ENCODE measurements at regions not wholly inside any gene's neighbourhood (a gene's known extent, or its start where the extent isn't known, plus 50 kb on each side); places are given as distances from the start of the nearest gene placed in this dataset.

DNA sequence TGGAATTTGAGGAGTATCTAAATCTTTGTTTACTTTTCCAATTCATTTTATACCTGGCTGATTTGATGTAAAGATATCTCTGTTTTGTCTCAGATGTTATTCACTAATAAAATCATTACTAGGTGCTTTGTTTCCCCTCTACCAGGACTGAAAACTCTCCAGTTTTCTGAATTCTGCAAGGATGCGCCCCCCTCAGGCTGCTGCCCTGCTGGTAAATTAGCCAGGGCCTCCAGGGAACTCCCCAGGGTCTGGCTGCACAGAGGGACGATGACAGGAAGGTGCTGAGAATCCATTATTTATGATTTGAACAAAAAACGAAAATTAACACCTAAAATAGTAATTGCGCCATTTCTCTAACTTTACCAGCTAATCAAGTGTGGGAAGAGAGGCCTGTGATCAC is 541.2 kb upstream of the POU3F3 start:
- TF ChIP-seq, protein P1, sequence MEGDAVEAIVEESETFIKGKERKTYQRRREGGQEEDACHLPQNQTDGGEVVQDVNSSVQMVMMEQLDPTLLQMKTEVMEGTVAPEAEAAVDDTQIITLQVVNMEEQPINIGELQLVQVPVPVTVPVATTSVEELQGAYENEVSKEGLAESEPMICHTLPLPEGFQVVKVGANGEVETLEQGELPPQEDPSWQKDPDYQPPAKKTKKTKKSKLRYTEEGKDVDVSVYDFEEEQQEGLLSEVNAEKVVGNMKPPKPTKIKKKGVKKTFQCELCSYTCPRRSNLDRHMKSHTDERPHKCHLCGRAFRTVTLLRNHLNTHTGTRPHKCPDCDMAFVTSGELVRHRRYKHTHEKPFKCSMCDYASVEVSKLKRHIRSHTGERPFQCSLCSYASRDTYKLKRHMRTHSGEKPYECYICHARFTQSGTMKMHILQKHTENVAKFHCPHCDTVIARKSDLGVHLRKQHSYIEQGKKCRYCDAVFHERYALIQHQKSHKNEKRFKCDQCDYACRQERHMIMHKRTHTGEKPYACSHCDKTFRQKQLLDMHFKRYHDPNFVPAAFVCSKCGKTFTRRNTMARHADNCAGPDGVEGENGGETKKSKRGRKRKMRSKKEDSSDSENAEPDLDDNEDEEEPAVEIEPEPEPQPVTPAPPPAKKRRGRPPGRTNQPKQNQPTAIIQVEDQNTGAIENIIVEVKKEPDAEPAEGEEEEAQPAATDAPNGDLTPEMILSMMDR (IDR thresholded peaks at IDR 0.05) = no peak
- TF ChIP-seq POLR2AphosphoS5 (IDR thresholded peaks at IDR 0.05) (no peak), POLR2A (IDR thresholded peaks at IDR 0.05) (no peak), EP300 (IDR thresholded peaks at IDR 0.05) (no peak)

All from upper lobe of left lung (tissue), 4 donors.